Endothelial cell of umbilical vein (primary cell): ENCODE measurements at regions not wholly inside any gene's neighbourhood (a gene's known extent, or its start where the extent isn't known, plus 50 kb on each side); places are given as distances from the start of the nearest gene placed in this dataset.

Source experiments
- BruUV-seq: library from RNA; stranded (reverse); fragments of 400-500 nt; replicated peaks from 2 replicates; lab custom pipeline; 2021; lab: Mats Ljungman, UMichigan
- CTCF ChIA-PET: fragments of 300-600, 350-600 bp; sonication (Branson Sonifier 250); formaldehyde crosslinking; loops from one replicate; lab custom pipeline; 2021; ENCODE audit warnings: antibody characterized with exemption, inconsistent platforms; lab: Charles Lee
- POLR2A ChIA-PET: fragments of 300-600, 350-600 bp; sonication (Branson Sonifier 250); formaldehyde crosslinking; loops from one replicate; lab custom pipeline; 2021; ENCODE audit warnings: antibody characterized with exemption, inconsistent platforms; lab: Charles Lee
- DNase-seq: peaks from one replicate; pipeline ENCODE4 v3.0.0-alpha.2; 2011; ENCODE audit warnings: low read depth, low spot score
- FAIRE-seq: peaks from 2 replicates; lab custom pipeline; 2011; peaks lifted over from hg19 to GRCh38; lab: Jason Lieb, UNC
- H2AFZ ChIP-seq: 2 replicates; pipeline ENCODE4 v1.6.0; 2012; ENCODE audit warnings: low read depth, low read length, control low read depth, inconsistent platforms
- H3K27ac ChIP-seq: 2 replicates; pipeline ENCODE4 v1.5.1; 2011; ENCODE audit warnings: low read depth, mild to moderate bottlenecking, control low read depth, low read length, moderate library complexity; ENCODE audit not compliant: insufficient read depth
- H3K27me3 ChIP-seq, 2 experiments: 2 replicates each; pipeline versions ENCODE4 v1.6.0 to v1.6.1; 2011; ENCODE audit warnings: low read length in 2 of 2, mixed read lengths in 1 of 2; ENCODE audit not compliant: control insufficient read depth in 2 of 2, insufficient read depth in 2 of 2
- H3K36me3 ChIP-seq, 2 experiments: 2 replicates in 1 of 2; 3 replicates in 1 of 2; pipeline ENCODE4 v1.5.1; 2011; ENCODE audit warnings: low read length in 2 of 2, mild to moderate bottlenecking in 1 of 2, moderate library complexity in 1 of 2; ENCODE audit not compliant: control insufficient read depth in 2 of 2, insufficient read depth in 2 of 2; ENCODE audit errors: extremely low read depth in 1 of 2
- H3K4me1 ChIP-seq: 3 replicates; pipeline ENCODE4 v1.5.1; 2011; ENCODE audit warnings: mild to moderate bottlenecking, low read length; ENCODE audit not compliant: control insufficient read depth, insufficient read depth; ENCODE audit errors: extremely low read depth
- H3K4me2 ChIP-seq: 2 replicates; pipeline ENCODE4 v1.6.1; 2011; ENCODE audit warnings: low read length, control low read depth, mixed read lengths; ENCODE audit not compliant: insufficient read depth
- H3K4me3 ChIP-seq, 3 experiments: fragments of 200-600 bp in 1 of 3; sonication (generic), shearing (Covaris generic) in 1 of 3; replicated peaks in 1 of 3; 2 replicates each; pipeline ENCODE4 v1.5.1; 2011 to 2016; ENCODE audit warnings: control low read depth in 3 of 3, low read length in 3 of 3, mild to moderate bottlenecking in 2 of 3, inconsistent platforms in 1 of 3, low read depth in 1 of 3, moderate library complexity in 1 of 3; ENCODE audit not compliant: insufficient read depth in 1 of 3
- H3K79me2 ChIP-seq: 2 replicates; pipeline ENCODE4 v1.6.0; 2012; ENCODE audit warnings: low read length, inconsistent platforms; ENCODE audit not compliant: control insufficient read depth, insufficient read depth
- H3K9ac ChIP-seq: replicated peaks from 2 replicates; pipeline ENCODE3; 2011; ENCODE audit warnings: low read length, control low read depth; ENCODE audit not compliant: insufficient read depth; ENCODE audit errors: extremely low read depth
- H3K9me1 ChIP-seq: replicated peaks from 3 replicates; pipeline ENCODE4 v1.6.0; 2011; ENCODE audit warnings: mild to moderate bottlenecking, low read length; ENCODE audit not compliant: control insufficient read depth, insufficient read depth; ENCODE audit errors: extremely low read depth
- H3K9me3 ChIP-seq: replicated peaks from 2 replicates; pipeline ENCODE4 v1.5.1; 2012; ENCODE audit warnings: low read length, inconsistent platforms; ENCODE audit not compliant: control insufficient read depth, insufficient read depth
- H4K20me1 ChIP-seq: replicated peaks from 2 replicates; pipeline ENCODE3; 2011; ENCODE audit warnings: mild to moderate bottlenecking, low read length; ENCODE audit not compliant: control insufficient read depth, insufficient read depth; ENCODE audit errors: extremely low read depth
- CTCF ChIP-seq, 2 donors: IDR thresholded peaks; 1 replicate in 1 of 2; 2 replicates in 1 of 2; pipeline ENCODE4 v1.5.1; 2011; ENCODE audit warnings: low read length in 2 of 2, mild to moderate bottlenecking in 2 of 2, moderate library complexity in 2 of 2, control low read depth in 1 of 2, inconsistent platforms in 1 of 2, low read depth in 1 of 2; ENCODE audit not compliant: insufficient read depth in 1 of 2; ENCODE audit errors: extremely low read depth in 1 of 2
- EZH2 ChIP-seq: IDR thresholded peaks from 2 replicates; pipeline ENCODE4 v1.6.1; 2012; ENCODE audit warnings: borderline replicate concordance, low read depth, mild to moderate bottlenecking, moderate library complexity, low read length, inconsistent platforms; ENCODE audit not compliant: severe bottlenecking
- FOS ChIP-seq: IDR thresholded peaks from 2 replicates; pipeline ENCODE4 v1.6.1; 2011; ENCODE audit warnings: mild to moderate bottlenecking, low read length, moderate library complexity, borderline replicate concordance; ENCODE audit not compliant: insufficient read depth
- GATA2 ChIP-seq: IDR thresholded peaks from 2 replicates; pipeline ENCODE4 v1.7.0; 2011; ENCODE audit warnings: low read depth, mild to moderate bottlenecking, moderate library complexity, mixed read lengths, low read length; ENCODE audit not compliant: insufficient read length, insufficient read depth
- JUN ChIP-seq: IDR thresholded peaks from 2 replicates; pipeline ENCODE4 v1.6.1; 2011; ENCODE audit warnings: borderline replicate concordance, low read depth; ENCODE audit not compliant: insufficient read length, insufficient read depth
- MAX ChIP-seq: IDR thresholded peaks from 2 replicates; pipeline ENCODE4 v1.6.1; 2011; ENCODE audit not compliant: insufficient read depth, insufficient read length
- MYC ChIP-seq: IDR thresholded peaks from one replicate; pipeline ENCODE4 v1.6.1; 2011; ENCODE audit warnings: mild to moderate bottlenecking, low read depth, low read length
- POLR2A ChIP-seq: IDR thresholded peaks from 2 replicates; pipeline ENCODE4 v1.6.1; 2012; ENCODE audit warnings: low read depth, mild to moderate bottlenecking, control low read depth, low read length
- POLR2AphosphoS5 ChIP-seq: IDR thresholded peaks from 2 replicates; pipeline ENCODE4 v1.6.1; 2012; ENCODE audit warnings: low read depth, mild to moderate bottlenecking, control low read depth, low read length, moderate library complexity; ENCODE audit not compliant: insufficient read depth
- dilution Hi-C: fragments of 300-500 bp; cut with MboI; formaldehyde crosslinking; loops from one replicate; pipeline ENCODE4 v1.15.0; 2019; ENCODE audit warnings: low sequenced_read_pairs; ENCODE audit not compliant: extremely low pct_ligation_motif_present
- intact Hi-C: fragments of 100-400 bp; cut with micrococcal nuclease; formaldehyde crosslinking; loops from one replicate; pipeline ENCODE4 v1.10.0; 2022

- dilution Hi-C loops = no loop called here
Measured at GRCh38 chr18:24770311-24771024, 310.0 kb downstream of the HRH4 start.

More at GRCh38 chr18:24770311-24771024, 310.0 kb downstream of the HRH4 start:
- FAIRE-seq (peak; percentile 55), DNase-seq (no peak)
- Histone ChIP-seq H3K9ac (no peak overlapping the region), H3K27ac (no peak overlapping the region), H3K4me3 (no peak overlapping the region), H3K79me2 (no peaks in the 10 kb centered on the region), H2AFZ (no peak overlapping the region), H3K36me3 (no peaks in the 10 kb centered on the region), H3K27me3 (peaks cover 0 to 3% of the 10 kb centered on the region in 2 experiments), H3K9me3 (no peaks in the 10 kb centered on the region), H3K4me2 (no peak overlapping the region), H3K9me1 (no peaks in the 10 kb centered on the region), H4K20me1 (no peaks in the 10 kb centered on the region), H3K4me1 (no peaks in the 10 kb centered on the region)
- CTCF ChIA-PET = interaction anchor here (0.7 to 1.6 kb wide), 2 partner anchors 12 to 58 kb away, joined by 4 to 7 read pairs; no protein-coding TSS in a partner anchor
- intact Hi-C loops = no loop called here
- BruUV-seq = no TSS peak
- POLR2A ChIA-PET = no interaction called here
- TF ChIP-seq POLR2AphosphoS5 (no peak), JUN (no peak), POLR2A (no peak), MAX (no peak), MYC (no peak), FOS (no peak), CTCF (IDR thresholded peaks at IDR 0.05; ENCODE audit: extremely low read depth in 1 of 2, insufficient read depth in 1 of 2, low read depth in 1 of 2, low read length in 2 of 2) (no peak), GATA2 (no peak), EZH2 (no peak)
